Activated CD4-positive, alpha-beta T cell treated with anti-CD3 and anti-CD28 coated beads, Interleukin-2, amount 50 U/mL, for 48 hours (primary cell): ENCODE measurements at regions not wholly inside any gene's neighbourhood (a gene's known extent, or its start where the extent isn't known, plus 50 kb on each side); places are given as distances from the start of the nearest gene placed in this dataset.

Experiments used
- DNase-seq, 2 experiments: peaks; one replicate each; pipeline ENCODE4 v3.0.0-alpha.2; 2020

DNA sequence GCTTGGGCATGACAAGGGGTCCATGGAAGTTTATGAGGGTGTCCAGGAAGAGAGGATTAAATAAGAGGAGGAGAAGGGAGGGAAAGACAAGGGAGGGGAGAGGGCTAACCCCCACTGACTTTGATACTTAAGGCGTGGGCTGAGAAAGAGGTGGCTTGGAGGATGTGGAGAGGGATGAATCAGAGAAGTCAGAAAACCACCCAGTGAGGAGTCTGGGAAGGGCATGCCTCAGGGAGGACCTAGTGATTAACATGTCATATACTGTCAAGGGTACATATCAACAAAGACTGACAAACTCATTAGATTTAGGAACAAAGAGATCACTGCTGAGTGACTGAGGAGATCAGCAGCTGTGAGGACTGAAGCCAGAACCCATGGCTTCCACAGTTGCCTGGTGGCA lies 145.4 kb downstream of the IRX5 start:
- no peak for DNase-seq

DNA sequence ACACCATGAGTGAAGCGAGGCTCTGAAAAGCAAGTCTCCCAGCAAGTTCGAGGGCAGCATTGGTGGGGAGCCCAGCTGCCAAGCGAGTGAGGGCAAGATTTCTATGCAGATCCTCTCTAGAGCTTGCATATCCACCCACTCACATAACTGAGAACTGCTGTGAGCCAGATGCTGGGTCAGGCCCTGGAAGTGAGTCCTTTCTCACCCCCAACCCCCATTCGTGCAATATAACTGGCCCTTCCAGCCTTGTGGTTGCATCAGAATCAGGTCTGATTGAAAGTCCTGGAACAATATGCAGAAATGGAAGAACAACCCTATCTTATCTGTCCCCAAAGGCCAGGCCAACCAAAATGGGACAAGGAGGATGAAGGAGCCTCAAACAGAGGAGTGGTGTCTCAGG lies 146.6 kb downstream of the IRX5 start:
- no peak for DNase-seq

DNA sequence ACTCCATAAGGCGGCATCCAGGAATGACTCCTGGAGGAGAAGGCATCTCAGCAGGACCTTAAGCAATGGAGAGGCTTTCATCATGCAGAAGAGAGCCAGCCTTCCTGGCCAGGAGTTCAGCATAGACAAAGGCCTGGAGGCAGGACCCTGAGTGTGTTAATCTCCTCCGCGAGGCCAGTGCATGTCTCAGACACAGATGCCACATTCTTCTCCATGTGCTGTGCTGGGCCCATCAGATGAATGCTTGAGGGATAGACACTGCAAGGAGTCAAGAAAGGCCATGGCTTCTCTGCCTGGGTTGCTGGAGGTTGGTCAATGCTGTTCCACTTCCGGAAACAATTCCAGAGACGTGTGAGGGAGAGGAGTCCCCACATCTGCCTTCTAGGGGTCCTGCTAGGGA lies 147.5 kb downstream of the IRX5 start:
- no peak for DNase-seq

- no peak for DNase-seq
Observed at GRCh38 chr16:55078699-55079410, 148.2 kb downstream of the IRX5 start.

GRCh38 chr16:55081622-55082590 lies 151.2 kb downstream of the IRX5 start:
- DNase-seq: no peak

GRCh38 chr16:55082591-55082976 lies 151.9 kb downstream of the IRX5 start:
- DNase-seq: no peak

DNA sequence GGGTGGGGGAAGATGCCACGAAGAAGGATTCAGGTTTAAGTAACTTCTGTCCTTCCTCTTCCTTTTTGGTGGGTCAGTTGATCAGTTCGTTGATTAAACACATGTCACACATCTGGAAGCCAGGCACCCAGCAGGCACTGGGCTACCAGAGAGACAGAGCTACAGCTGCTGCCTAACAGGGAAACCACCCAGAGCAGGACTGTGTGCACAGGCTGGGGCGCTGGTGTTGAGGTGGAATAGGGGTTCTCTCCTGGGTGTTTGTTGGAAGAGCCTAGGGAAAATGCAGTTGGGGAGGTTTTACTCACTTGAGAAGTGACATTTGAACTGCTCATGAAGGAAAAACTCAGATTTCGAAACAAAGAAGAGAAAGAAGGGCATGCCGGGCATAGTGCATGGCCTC lies 152.4 kb downstream of the IRX5 start:
- no peak for DNase-seq

- DNase-seq: no peak
Observed at GRCh38 chr16:55088098-55088497, 157.4 kb downstream of the IRX5 start.

GRCh38 chr16:55089600-55089999 lies 158.9 kb downstream of the IRX5 start:
- no peak for DNase-seq

DNA sequence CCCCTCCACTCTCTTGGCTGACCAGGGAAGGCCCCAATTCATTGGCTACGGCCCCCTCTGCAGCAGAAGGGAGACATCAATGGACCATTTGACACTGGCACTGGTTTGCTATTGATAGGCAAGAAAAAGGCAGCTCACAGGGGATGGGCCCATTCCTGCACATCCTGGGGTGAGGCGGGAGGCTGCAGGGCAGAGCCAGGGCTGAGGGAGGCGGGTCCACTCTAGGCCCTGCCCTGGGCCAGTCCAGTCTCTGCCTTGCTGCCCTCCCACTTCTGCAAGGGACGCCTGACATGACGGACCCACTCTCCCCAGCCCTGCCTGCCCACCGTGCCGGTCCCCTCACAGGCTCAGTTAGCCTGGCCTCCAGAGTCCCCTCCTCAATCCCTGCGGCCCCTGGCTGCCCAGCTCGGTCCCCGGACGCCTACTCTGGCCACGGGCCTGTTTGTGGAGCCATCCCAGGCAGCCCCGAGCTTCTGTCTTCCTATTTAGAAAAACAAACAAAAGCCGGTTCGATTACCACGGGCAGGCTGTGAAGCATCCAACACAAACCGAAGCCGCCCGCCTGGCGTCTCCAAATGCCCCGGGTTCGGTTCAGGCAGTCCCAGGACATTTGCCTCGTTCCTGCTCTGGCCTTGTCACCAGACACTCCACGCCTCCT lies 160.7 kb downstream of the IRX5 start:
- DNase-seq: no peak

DNA sequence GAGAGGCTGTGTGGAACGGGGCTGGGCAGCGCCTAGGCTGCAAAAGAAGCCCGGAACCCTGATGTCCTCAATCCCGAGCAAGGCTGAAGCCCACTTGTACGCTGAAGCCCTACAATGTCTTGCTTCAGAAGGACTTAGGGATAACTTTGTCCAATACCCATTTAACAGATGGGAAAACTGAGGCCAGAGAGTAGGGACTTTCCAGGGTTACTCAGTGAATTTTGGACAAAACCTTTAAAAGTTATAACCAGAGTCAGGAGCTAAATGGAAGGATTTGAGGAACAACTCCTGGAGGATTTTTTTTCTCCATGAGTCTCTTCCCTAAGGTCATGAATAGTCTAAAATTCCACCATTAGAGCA lies 161.2 kb downstream of the IRX5 start:
- DNase-seq: no peak

DNA sequence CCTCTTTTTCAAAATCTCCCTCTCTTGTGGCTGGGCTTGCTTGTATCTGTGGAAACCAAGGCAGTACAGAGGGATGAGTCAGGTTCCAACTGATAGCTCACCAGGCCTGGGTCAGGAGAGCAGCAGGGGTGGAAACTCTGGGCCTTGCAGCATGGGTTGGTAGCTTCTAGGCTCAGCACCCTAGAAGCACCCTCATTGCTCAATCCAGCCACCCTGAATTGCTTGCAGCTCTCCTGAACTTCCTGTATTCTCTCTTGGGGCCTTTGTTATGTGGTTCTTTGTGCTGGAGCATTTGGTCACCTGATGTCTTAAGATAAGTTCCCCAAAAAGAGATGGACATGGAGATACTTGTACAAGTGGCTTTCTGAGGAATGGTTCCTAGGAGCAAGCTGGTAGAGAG lies 169.4 kb downstream of the IRX5 start:
- no peak for DNase-seq

DNA sequence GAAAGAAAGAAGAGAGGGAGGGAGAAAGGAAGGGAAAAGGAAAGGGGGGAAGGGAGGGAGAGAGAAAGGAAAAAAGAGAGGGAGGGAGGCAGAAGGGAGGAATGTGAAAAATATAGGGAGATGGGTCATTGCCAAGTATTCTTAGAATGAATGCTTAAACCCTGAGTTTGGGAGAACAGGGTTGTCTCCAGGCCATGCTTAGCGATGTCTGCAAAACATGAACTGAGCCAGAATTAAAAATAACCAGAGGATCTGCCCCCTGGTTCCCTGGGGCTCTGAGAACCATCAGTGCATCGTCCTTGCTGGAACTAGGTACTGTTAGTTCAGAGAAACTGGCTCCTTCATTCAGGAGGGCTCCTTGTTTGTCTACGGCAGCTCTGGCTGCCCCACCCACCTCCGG lies 170.4 kb downstream of the IRX5 start:
- no peak for DNase-seq

- DNase-seq: no peak
Observed at GRCh38 chr16:55102077-55102476, 171.4 kb downstream of the IRX5 start.

DNA sequence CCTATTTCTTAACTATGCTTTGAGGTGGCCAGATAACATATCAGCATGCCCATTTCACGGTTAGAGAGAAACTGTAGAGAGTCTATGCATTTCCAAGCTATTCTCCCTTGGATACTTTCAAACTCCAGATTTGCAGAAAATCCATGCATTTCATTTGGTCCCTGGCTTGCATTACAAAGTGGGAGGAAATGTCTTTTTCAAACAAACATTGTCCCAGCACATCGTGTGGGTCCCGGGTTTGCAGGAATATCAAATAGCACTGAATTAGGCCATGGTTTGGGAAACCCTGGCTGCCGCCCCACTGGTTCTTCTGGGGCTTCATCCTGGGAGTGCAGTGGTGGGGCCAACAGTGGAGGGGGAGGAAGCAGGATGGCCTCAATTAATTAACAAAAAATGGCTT lies 171.9 kb downstream of the IRX5 start:
- DNase-seq: no peak

DNA sequence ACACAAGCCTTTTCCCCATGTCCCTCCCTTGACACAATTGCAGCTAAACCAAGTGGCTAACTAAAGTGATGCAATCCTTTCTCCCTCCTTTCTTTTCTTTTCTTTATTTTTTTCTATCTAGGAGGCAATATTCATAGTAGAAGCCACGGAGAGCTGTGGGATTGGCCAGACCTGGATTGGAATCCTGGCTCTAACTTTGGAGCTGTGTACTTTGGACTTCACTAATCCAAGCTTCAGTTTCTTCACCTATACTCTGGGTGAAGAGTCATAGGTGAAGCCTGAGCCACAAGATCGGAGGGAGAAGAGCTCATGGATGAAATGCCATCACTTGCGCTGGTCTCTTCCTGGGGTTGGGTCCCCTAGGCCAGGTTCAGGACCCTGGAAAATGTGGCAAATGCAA lies 177.2 kb downstream of the IRX5 start:
- DNase-seq: no peak

DNA sequence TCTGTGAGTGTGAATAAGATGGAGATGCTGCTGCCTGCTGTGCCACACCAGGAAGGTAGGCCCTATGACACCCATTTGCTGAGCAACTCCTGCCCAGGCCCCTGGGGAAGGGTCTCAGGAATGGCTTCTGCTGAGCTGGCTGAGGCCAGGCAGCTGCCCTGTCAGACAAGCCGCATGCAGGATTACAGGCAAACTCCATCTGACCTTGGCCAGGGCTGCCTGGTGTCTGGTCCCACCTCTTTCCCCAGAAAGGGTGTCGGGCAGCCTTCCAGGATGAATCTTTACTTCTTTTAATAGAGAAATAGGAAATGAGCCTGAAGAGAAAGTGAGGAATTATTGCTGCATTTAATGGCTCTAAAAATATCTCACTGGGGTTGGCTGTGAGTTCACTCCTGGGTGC lies 182.5 kb downstream of the IRX5 start:
- DNase-seq: no peak

DNA sequence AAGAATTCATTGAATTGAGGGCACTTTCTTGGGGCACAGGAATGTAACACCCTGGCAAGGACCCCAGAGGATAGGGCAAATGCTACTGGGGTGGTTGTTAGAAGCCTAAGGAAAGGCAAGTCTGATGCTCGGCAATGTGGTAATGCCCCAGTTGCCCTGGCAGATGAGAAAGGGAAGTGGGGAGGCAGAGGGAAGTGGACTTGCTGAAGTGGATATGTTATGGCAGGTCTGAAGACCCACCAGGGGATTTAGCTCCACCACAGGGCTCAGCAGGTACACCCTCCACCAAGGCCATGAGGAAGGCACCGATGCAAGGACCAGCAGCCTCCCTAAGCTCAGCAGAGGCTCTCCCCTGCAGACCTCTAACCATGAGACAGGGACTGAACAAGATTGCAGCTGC lies 184.8 kb downstream of the IRX5 start:
- DNase-seq: no peak

- no peak for DNase-seq
Observed at GRCh38 chr16:55116165-55116920, 185.7 kb downstream of the IRX5 start.

- no peak for DNase-seq
Observed at GRCh38 chr16:55118701-55119260, 188.1 kb downstream of the IRX5 start.

DNA sequence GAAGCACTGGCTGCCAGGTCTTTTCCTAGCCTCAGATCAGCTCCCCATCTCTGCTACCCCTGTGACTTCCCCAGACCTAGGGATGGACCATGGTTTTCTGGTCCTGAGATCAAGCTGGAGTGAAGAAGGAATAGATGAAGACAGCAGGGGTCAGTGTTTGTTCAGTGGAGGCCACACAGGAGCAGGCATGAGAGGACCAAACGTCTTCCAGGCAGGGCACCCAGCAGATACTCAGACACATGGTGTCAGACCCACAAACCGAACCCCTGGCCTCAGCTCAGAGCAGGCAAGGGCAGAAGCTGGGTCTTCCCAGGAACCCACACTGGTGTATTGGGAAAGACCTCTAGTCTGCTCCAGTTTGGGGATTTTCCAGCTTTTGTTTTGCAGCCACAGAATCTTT lies 189.7 kb downstream of the IRX5 start:
- no peak for DNase-seq

- DNase-seq: no peak
Observed at GRCh38 chr16:55120826-55121225, 190.2 kb downstream of the IRX5 start.

DNA sequence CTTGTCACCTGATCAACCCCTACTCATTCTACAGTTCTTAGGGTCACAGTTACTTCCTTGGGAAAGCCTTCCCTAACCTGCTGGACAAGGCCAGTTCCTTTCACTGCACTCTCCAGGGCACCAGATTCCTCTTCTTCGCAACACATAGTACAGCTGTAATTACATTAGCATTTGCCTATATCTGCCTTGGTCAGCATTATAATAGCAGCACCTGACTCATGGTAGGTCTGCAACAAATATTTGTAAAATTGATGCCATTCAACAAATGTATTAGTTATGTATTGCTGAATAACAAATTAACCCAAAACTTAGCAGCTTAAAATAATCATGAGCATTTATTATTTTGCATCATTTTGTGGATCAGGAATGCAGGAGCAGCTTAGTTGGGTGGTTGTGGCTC lies 193.0 kb downstream of the IRX5 start:
- no peak for DNase-seq
